GM12892 (cell line): ENCODE measurements at regions not wholly inside any gene's neighbourhood (a gene's known extent, or its start where the extent isn't known, plus 50 kb on each side); places are given as distances from the start of the nearest gene placed in this dataset.
"Not testable (repeated sequence)": the region's sequence is repeated elsewhere in the genome, so short reads cannot be mapped to it uniquely, and the experiment has no call there.

ENCODE experiments used
- DNase-seq: peaks from one replicate; pipeline ENCODE4 v3.0.0; 2011; ENCODE audit not compliant: insufficient read length
- FAIRE-seq: peaks from 2 replicates; lab custom pipeline; 2011; peaks lifted over from hg19 to GRCh38; lab: Jason Lieb, UNC
- POLR2A ChIP-seq: IDR thresholded peaks from 2 replicates; pipeline ENCODE4 v1.6.1; 2011; ENCODE audit warnings: low read depth, low read length, control low read depth
- POLR2AphosphoS5 ChIP-seq: IDR thresholded peaks from 2 replicates; pipeline ENCODE4 v1.6.1; 2011; ENCODE audit warnings: low read depth, low read length, control low read depth
- TAF1 ChIP-seq: IDR thresholded peaks from 2 replicates; pipeline ENCODE4 v1.6.1; 2011; ENCODE audit warnings: low read depth, mild to moderate bottlenecking, control low read depth, low read length, borderline replicate concordance

GRCh38 chr12:127120851-127121250, 1146.1 kb upstream of the TMEM132C start:
- FAIRE-seq = no peak

GRCh38 chr12:127121494-127122084, 1145.4 kb upstream of the TMEM132C start:
- TF ChIP-seq POLR2A (no peak), POLR2AphosphoS5 (no peak), TAF1 (no peak)
- FAIRE-seq = no peak
- DNase-seq = no peak

More at GRCh38 chr12:127120851-127121250, 1146.1 kb upstream of the TMEM132C start:
- no peak for DNase-seq
- no peak for TF ChIP-seq TAF1

GRCh38 chr12:127125607-127126259, 1141.2 kb upstream of the TMEM132C start:
- FAIRE-seq (peak; percentile 86), DNase-seq (no peak)

GRCh38 chr12:127126260-127126628, 1140.7 kb upstream of the TMEM132C start:
- TF ChIP-seq POLR2A = no peak
- TF ChIP-seq TAF1 = no peak
- TF ChIP-seq POLR2AphosphoS5 = no peak
- DNase-seq (no peak), FAIRE-seq (no peak)

More at GRCh38 chr12:127125607-127126259, 1141.2 kb upstream of the TMEM132C start:
- TF ChIP-seq POLR2AphosphoS5 = no peak

- FAIRE-seq (no peak), DNase-seq (no peak)
- TF ChIP-seq TAF1 = no peak
- TF ChIP-seq POLR2AphosphoS5 = no peak
- TF ChIP-seq POLR2A = no peak
Observed at GRCh38 chr12:127127897-127128296, 1139.1 kb upstream of the TMEM132C start.

- no peak for DNase-seq
- TF ChIP-seq TAF1 = no peak
- no peak for TF ChIP-seq POLR2A
- no peak for TF ChIP-seq POLR2AphosphoS5
- no peak for FAIRE-seq
Observed at GRCh38 chr12:127130506-127131124, 1136.4 kb upstream of the TMEM132C start.

- FAIRE-seq (no peak), DNase-seq (no peak)
- TF ChIP-seq TAF1 (no peak), POLR2AphosphoS5 (no peak), POLR2A (no peak)
Observed at GRCh38 chr12:127133675-127134335, 1133.2 kb upstream of the TMEM132C start.

GRCh38 chr12:127140864-127141484, 1126.0 kb upstream of the TMEM132C start:
- not testable (repeated sequence) for FAIRE-seq, DNase-seq

GRCh38 chr12:127143020-127143419, 1124.0 kb upstream of the TMEM132C start:
- DNase-seq (no peak), FAIRE-seq (no peak)
- TF ChIP-seq POLR2AphosphoS5 (no peak), POLR2A (no peak), TAF1 (no peak)

GRCh38 chr12:127144770-127145169, 1122.2 kb upstream of the TMEM132C start:
- no peak for FAIRE-seq
- TF ChIP-seq POLR2AphosphoS5 (no peak), POLR2A (no peak), TAF1 (no peak)
- no peak for DNase-seq

- DNase-seq = no peak
- no peak for FAIRE-seq
- TF ChIP-seq TAF1 (no peak), POLR2A (no peak)
Observed at GRCh38 chr12:127145241-127145928, 1121.6 kb upstream of the TMEM132C start.
